Endothelial cell of umbilical vein (primary cell): ENCODE measurements at regions not wholly inside any gene's neighbourhood (a gene's known extent, or its start where the extent isn't known, plus 50 kb on each side); places are given as distances from the start of the nearest gene placed in this dataset.

Experiments used
- BruUV-seq: library from RNA; stranded (reverse); fragments of 400-500 nt; replicated peaks from 2 replicates; lab custom pipeline; 2021; lab: Mats Ljungman, UMichigan
- CTCF ChIA-PET: fragments of 300-600, 350-600 bp; sonication (Branson Sonifier 250); formaldehyde crosslinking; loops from one replicate; lab custom pipeline; 2021; ENCODE audit warnings: antibody characterized with exemption, inconsistent platforms; lab: Charles Lee
- POLR2A ChIA-PET: fragments of 300-600, 350-600 bp; sonication (Branson Sonifier 250); formaldehyde crosslinking; loops from one replicate; lab custom pipeline; 2021; ENCODE audit warnings: antibody characterized with exemption, inconsistent platforms; lab: Charles Lee
- DNase-seq: peaks from one replicate; pipeline ENCODE4 v3.0.0-alpha.2; 2011; ENCODE audit warnings: low read depth, low spot score
- FAIRE-seq: peaks from 2 replicates; lab custom pipeline; 2011; peaks lifted over from hg19 to GRCh38; lab: Jason Lieb, UNC
- H2AFZ ChIP-seq: 2 replicates; pipeline ENCODE4 v1.6.0; 2012; ENCODE audit warnings: low read depth, low read length, control low read depth, inconsistent platforms
- H3K27ac ChIP-seq: 2 replicates; pipeline ENCODE4 v1.5.1; 2011; ENCODE audit warnings: low read depth, mild to moderate bottlenecking, control low read depth, low read length, moderate library complexity; ENCODE audit not compliant: insufficient read depth
- H3K27me3 ChIP-seq, 2 experiments: 2 replicates each; pipeline versions ENCODE4 v1.6.0 to v1.6.1; 2011; ENCODE audit warnings: low read length in 2 of 2, mixed read lengths in 1 of 2; ENCODE audit not compliant: control insufficient read depth in 2 of 2, insufficient read depth in 2 of 2
- H3K36me3 ChIP-seq, 2 experiments: 2 replicates in 1 of 2; 3 replicates in 1 of 2; pipeline ENCODE4 v1.5.1; 2011; ENCODE audit warnings: low read length in 2 of 2, mild to moderate bottlenecking in 1 of 2, moderate library complexity in 1 of 2; ENCODE audit not compliant: control insufficient read depth in 2 of 2, insufficient read depth in 2 of 2; ENCODE audit errors: extremely low read depth in 1 of 2
- H3K4me1 ChIP-seq: 3 replicates; pipeline ENCODE4 v1.5.1; 2011; ENCODE audit warnings: mild to moderate bottlenecking, low read length; ENCODE audit not compliant: control insufficient read depth, insufficient read depth; ENCODE audit errors: extremely low read depth
- H3K4me2 ChIP-seq: 2 replicates; pipeline ENCODE4 v1.6.1; 2011; ENCODE audit warnings: low read length, control low read depth, mixed read lengths; ENCODE audit not compliant: insufficient read depth
- H3K4me3 ChIP-seq, 3 experiments: fragments of 200-600 bp in 1 of 3; sonication (generic), shearing (Covaris generic) in 1 of 3; replicated peaks in 1 of 3; 2 replicates each; pipeline ENCODE4 v1.5.1; 2011 to 2016; ENCODE audit warnings: control low read depth in 3 of 3, low read length in 3 of 3, mild to moderate bottlenecking in 2 of 3, inconsistent platforms in 1 of 3, low read depth in 1 of 3, moderate library complexity in 1 of 3; ENCODE audit not compliant: insufficient read depth in 1 of 3
- H3K79me2 ChIP-seq: 2 replicates; pipeline ENCODE4 v1.6.0; 2012; ENCODE audit warnings: low read length, inconsistent platforms; ENCODE audit not compliant: control insufficient read depth, insufficient read depth
- H3K9ac ChIP-seq: replicated peaks from 2 replicates; pipeline ENCODE3; 2011; ENCODE audit warnings: low read length, control low read depth; ENCODE audit not compliant: insufficient read depth; ENCODE audit errors: extremely low read depth
- H3K9me1 ChIP-seq: replicated peaks from 3 replicates; pipeline ENCODE4 v1.6.0; 2011; ENCODE audit warnings: mild to moderate bottlenecking, low read length; ENCODE audit not compliant: control insufficient read depth, insufficient read depth; ENCODE audit errors: extremely low read depth
- H3K9me3 ChIP-seq: replicated peaks from 2 replicates; pipeline ENCODE4 v1.5.1; 2012; ENCODE audit warnings: low read length, inconsistent platforms; ENCODE audit not compliant: control insufficient read depth, insufficient read depth
- H4K20me1 ChIP-seq: replicated peaks from 2 replicates; pipeline ENCODE3; 2011; ENCODE audit warnings: mild to moderate bottlenecking, low read length; ENCODE audit not compliant: control insufficient read depth, insufficient read depth; ENCODE audit errors: extremely low read depth
- EZH2 ChIP-seq: IDR thresholded peaks from 2 replicates; pipeline ENCODE4 v1.6.1; 2012; ENCODE audit warnings: borderline replicate concordance, low read depth, mild to moderate bottlenecking, moderate library complexity, low read length, inconsistent platforms; ENCODE audit not compliant: severe bottlenecking
- FOS ChIP-seq: IDR thresholded peaks from 2 replicates; pipeline ENCODE4 v1.6.1; 2011; ENCODE audit warnings: mild to moderate bottlenecking, low read length, moderate library complexity, borderline replicate concordance; ENCODE audit not compliant: insufficient read depth
- GATA2 ChIP-seq: IDR thresholded peaks from 2 replicates; pipeline ENCODE4 v1.7.0; 2011; ENCODE audit warnings: low read depth, mild to moderate bottlenecking, moderate library complexity, mixed read lengths, low read length; ENCODE audit not compliant: insufficient read length, insufficient read depth
- JUN ChIP-seq: IDR thresholded peaks from 2 replicates; pipeline ENCODE4 v1.6.1; 2011; ENCODE audit warnings: borderline replicate concordance, low read depth; ENCODE audit not compliant: insufficient read length, insufficient read depth
- MYC ChIP-seq: IDR thresholded peaks from one replicate; pipeline ENCODE4 v1.6.1; 2011; ENCODE audit warnings: mild to moderate bottlenecking, low read depth, low read length
- POLR2A ChIP-seq: IDR thresholded peaks from 2 replicates; pipeline ENCODE4 v1.6.1; 2012; ENCODE audit warnings: low read depth, mild to moderate bottlenecking, control low read depth, low read length
- POLR2AphosphoS5 ChIP-seq: IDR thresholded peaks from 2 replicates; pipeline ENCODE4 v1.6.1; 2012; ENCODE audit warnings: low read depth, mild to moderate bottlenecking, control low read depth, low read length, moderate library complexity; ENCODE audit not compliant: insufficient read depth
- dilution Hi-C: fragments of 300-500 bp; cut with MboI; formaldehyde crosslinking; loops from one replicate; pipeline ENCODE4 v1.15.0; 2019; ENCODE audit warnings: low sequenced_read_pairs; ENCODE audit not compliant: extremely low pct_ligation_motif_present
- intact Hi-C: fragments of 100-400 bp; cut with micrococcal nuclease; formaldehyde crosslinking; loops from one replicate; pipeline ENCODE4 v1.10.0; 2022
- TF ChIP-seq, protein P1 (sequence below): IDR thresholded peaks from 2 replicates; pipeline ENCODE4 v1.6.1; 2011; ENCODE audit not compliant: insufficient read depth, insufficient read length
- TF ChIP-seq, protein P2 (sequence below), 2 donors: IDR thresholded peaks; 1 replicate in 1 of 2; 2 replicates in 1 of 2; pipeline ENCODE4 v1.5.1; 2011; ENCODE audit warnings: low read length in 2 of 2, mild to moderate bottlenecking in 2 of 2, moderate library complexity in 2 of 2, control low read depth in 1 of 2, inconsistent platforms in 1 of 2, low read depth in 1 of 2; ENCODE audit not compliant: insufficient read depth in 1 of 2; ENCODE audit errors: extremely low read depth in 1 of 2

DNA sequence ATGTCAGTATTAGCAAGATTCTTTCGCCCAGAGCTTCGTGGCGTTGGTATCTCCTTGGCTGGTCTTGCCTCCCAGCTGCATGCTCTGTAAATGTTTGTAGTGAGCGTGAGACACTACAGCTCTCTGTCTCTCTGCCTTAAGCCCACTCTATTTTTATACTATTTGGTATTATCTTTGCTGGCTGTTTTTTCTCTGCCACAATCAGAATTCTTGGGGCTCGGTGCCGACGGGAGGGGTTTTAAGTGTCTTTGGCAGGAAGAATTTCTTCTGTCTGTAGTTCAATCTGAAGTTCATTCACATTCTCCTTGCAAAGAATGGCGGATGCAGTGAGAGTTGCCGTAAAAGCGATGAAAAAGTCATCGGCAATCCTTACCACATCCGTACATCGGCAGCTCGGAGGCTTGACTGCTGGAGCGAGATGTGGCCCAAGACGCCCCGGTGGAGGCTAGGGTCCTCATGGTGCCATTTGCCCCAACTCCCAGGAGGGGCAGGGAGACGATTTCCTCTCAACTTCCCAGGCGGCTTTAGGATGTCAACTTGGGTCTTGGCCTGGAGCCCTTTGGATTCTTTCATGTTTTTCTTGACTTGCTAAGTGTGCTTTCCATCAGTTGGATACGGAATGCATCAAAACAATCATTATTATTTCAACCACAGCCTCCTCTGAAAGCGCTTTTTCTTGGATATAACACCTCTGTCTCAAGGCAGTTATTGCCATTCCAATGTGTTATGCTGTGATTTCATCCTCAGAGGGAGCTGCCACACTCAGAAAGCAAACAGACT lies 132.3 kb upstream of the SDK2 start:
- TF ChIP-seq EZH2: no peak
- TF ChIP-seq POLR2A: no peak
- no peak for TF ChIP-seq FOS
- TF ChIP-seq MYC: no peak
- TF ChIP-seq, protein P1, sequence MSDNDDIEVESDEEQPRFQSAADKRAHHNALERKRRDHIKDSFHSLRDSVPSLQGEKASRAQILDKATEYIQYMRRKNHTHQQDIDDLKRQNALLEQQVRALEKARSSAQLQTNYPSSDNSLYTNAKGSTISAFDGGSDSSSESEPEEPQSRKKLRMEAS: no peak
- TF ChIP-seq GATA2: no peak
- TF ChIP-seq, protein P2, sequence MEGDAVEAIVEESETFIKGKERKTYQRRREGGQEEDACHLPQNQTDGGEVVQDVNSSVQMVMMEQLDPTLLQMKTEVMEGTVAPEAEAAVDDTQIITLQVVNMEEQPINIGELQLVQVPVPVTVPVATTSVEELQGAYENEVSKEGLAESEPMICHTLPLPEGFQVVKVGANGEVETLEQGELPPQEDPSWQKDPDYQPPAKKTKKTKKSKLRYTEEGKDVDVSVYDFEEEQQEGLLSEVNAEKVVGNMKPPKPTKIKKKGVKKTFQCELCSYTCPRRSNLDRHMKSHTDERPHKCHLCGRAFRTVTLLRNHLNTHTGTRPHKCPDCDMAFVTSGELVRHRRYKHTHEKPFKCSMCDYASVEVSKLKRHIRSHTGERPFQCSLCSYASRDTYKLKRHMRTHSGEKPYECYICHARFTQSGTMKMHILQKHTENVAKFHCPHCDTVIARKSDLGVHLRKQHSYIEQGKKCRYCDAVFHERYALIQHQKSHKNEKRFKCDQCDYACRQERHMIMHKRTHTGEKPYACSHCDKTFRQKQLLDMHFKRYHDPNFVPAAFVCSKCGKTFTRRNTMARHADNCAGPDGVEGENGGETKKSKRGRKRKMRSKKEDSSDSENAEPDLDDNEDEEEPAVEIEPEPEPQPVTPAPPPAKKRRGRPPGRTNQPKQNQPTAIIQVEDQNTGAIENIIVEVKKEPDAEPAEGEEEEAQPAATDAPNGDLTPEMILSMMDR (IDR thresholded peaks at IDR 0.05; ENCODE audit: extremely low read depth in 1 of 2, insufficient read depth in 1 of 2, low read depth in 1 of 2, low read length in 2 of 2): no peak
- TF ChIP-seq POLR2AphosphoS5: no peak
- TF ChIP-seq JUN: no peak
- DNase-seq (no peak), FAIRE-seq (no peak)
- H3K4me2 ChIP-seq: no peak overlapping the region
- CTCF ChIA-PET: interaction anchor here (0.6 kb wide), 1 partner anchor 126 kb away, joined by 4 read pairs; no protein-coding TSS in a partner anchor
- no peaks in the 10 kb centered on the region for H3K27me3 ChIP-seq
- H3K9me3 ChIP-seq: no peaks in the 10 kb centered on the region
- H4K20me1 ChIP-seq: no peaks in the 10 kb centered on the region
- POLR2A ChIA-PET: no interaction called here
- no peaks in the 10 kb centered on the region for H3K9me1 ChIP-seq
- dilution Hi-C loops: no loop called here
- no peaks in the 10 kb centered on the region for H3K36me3 ChIP-seq
- no peaks in the 10 kb centered on the region for H3K79me2 ChIP-seq
- BruUV-seq: no TSS peak
- no peaks in the 10 kb centered on the region for H3K4me1 ChIP-seq
- H2AFZ ChIP-seq: no peak overlapping the region
- H3K9ac ChIP-seq: no peak overlapping the region
- H3K4me3 ChIP-seq: no peak overlapping the region
- intact Hi-C loops: no loop called here
- no peak overlapping the region for H3K27ac ChIP-seq
